KMS-11 (cell line): ENCODE measurements at regions not wholly inside any gene's neighbourhood (a gene's known extent, or its start where the extent isn't known, plus 50 kb on each side); places are given as distances from the start of the nearest gene placed in this dataset.

Source experiments
- H2AFZ ChIP-seq: fragments of 200-600 bp; sonication (generic); 2 replicates; pipeline ENCODE4 v1.6.1; 2016; ENCODE audit warnings: antibody characterized with exemption, mixed run types, low read depth
- H3K27ac ChIP-seq: fragments of 200-600 bp; sonication (generic); 2 replicates; pipeline ENCODE4 v1.6.1; 2016; ENCODE audit warnings: mild to moderate bottlenecking, mixed run types
- H3K27me3 ChIP-seq: fragments of 200-600 bp; sonication (generic); 2 replicates; pipeline ENCODE4 v1.6.1; 2017; ENCODE audit warnings: mild to moderate bottlenecking, low read depth, mixed run types, moderate library complexity; ENCODE audit not compliant: insufficient read depth
- H3K36me3 ChIP-seq: fragments of 200-600 bp; sonication (generic); 2 replicates; pipeline ENCODE4 v1.6.1; 2017; ENCODE audit warnings: mild to moderate bottlenecking, mixed run types; ENCODE audit not compliant: insufficient read depth
- H3K4me1 ChIP-seq: fragments of 200-600 bp; sonication (generic); 2 replicates; pipeline ENCODE4 v1.6.1; 2016; ENCODE audit warnings: mild to moderate bottlenecking, low read depth, mixed run types; ENCODE audit not compliant: poor library complexity, severe bottlenecking
- H3K4me2 ChIP-seq: fragments of 200-600 bp; sonication (generic); 2 replicates; pipeline ENCODE4 v1.7.0; 2016; ENCODE audit warnings: mild to moderate bottlenecking, mixed run types
- H3K4me3 ChIP-seq: fragments of 200-600 bp; sonication (generic); IDR thresholded peaks from 2 replicates; pipeline ENCODE4 v1.6.1; 2017; ENCODE audit warnings: low read depth, low read length, mixed read lengths; ENCODE audit not compliant: insufficient read depth
- H3K79me2 ChIP-seq: fragments of 200-600 bp; sonication (generic); 2 replicates; pipeline ENCODE4 v1.6.1; 2016; ENCODE audit warnings: low read depth, mixed run types; ENCODE audit not compliant: insufficient read depth
- H3K9ac ChIP-seq: fragments of 200-600 bp; sonication (generic); 2 replicates; pipeline ENCODE4 v1.6.1; 2016; ENCODE audit warnings: mild to moderate bottlenecking, mixed run types
- H4K20me1 ChIP-seq: fragments of 200-600 bp; sonication (generic); 2 replicates; pipeline ENCODE4 v1.6.1; 2016; ENCODE audit warnings: mild to moderate bottlenecking, mixed run types; ENCODE audit not compliant: insufficient read depth
- CTCF ChIP-seq: fragments of 200-600 bp; sonication (generic); conservative IDR thresholded peaks from 2 replicates; pipeline ENCODE4 v1.6.1; 2017; ENCODE audit warnings: low read depth, mild to moderate bottlenecking, antibody characterized with exemption, low read length, moderate library complexity, mixed read lengths

- Histone ChIP-seq H3K4me1 (peaks cover 23% of the 10 kb centered on the region), H3K4me2 (no peak overlapping the region), H4K20me1 (no peaks in the 10 kb centered on the region), H3K27me3 (no peaks in the 10 kb centered on the region), H3K36me3 (no peaks in the 10 kb centered on the region), H3K4me3 (no peak overlapping the region), H2AFZ (no peak overlapping the region), H3K79me2 (no peaks in the 10 kb centered on the region), H3K9ac (no peak overlapping the region), H3K27ac (no peak overlapping the region)
- no peak for TF ChIP-seq CTCF
Measured at GRCh38 chr2:236747925-236748324, 178.3 kb downstream of the ACKR3 start.

- H3K4me2 ChIP-seq, result no peak overlapping the region
- no peak overlapping the region for H3K27ac ChIP-seq
- H3K4me3 ChIP-seq, result no peak overlapping the region
Measured at GRCh38 chr2:236748385-236748784, 178.8 kb downstream of the ACKR3 start.

GRCh38 chr2:236748801-236749200 is 179.2 kb downstream of the ACKR3 start:
- no peak overlapping the region for H3K27ac ChIP-seq

More at GRCh38 chr2:236748385-236748784, 178.8 kb downstream of the ACKR3 start:
- H3K79me2 ChIP-seq, result no peaks in the 10 kb centered on the region
- no peak for TF ChIP-seq CTCF
- no peak overlapping the region for H3K9ac ChIP-seq
- H3K4me1 ChIP-seq, result peaks cover 18% of the 10 kb centered on the region
- no peaks in the 10 kb centered on the region for H3K27me3 ChIP-seq
- no peaks in the 10 kb centered on the region for H3K36me3 ChIP-seq
- no peak overlapping the region for H2AFZ ChIP-seq
- no peaks in the 10 kb centered on the region for H4K20me1 ChIP-seq

GRCh38 chr2:236749346-236749745 is 179.7 kb downstream of the ACKR3 start:
- no peaks in the 10 kb centered on the region for H3K79me2 ChIP-seq
- H3K4me2 ChIP-seq, result no peak overlapping the region
- no peaks in the 10 kb centered on the region for H4K20me1 ChIP-seq
- no peak overlapping the region for H3K4me3 ChIP-seq
- H3K27ac ChIP-seq, result no peak overlapping the region
- H3K36me3 ChIP-seq, result no peaks in the 10 kb centered on the region
- H2AFZ ChIP-seq, result no peak overlapping the region
- no peak overlapping the region for H3K9ac ChIP-seq
- no peak for TF ChIP-seq CTCF
- H3K4me1 ChIP-seq, result peaks cover 10% of the 10 kb centered on the region
- no peaks in the 10 kb centered on the region for H3K27me3 ChIP-seq

More at GRCh38 chr2:236748801-236749200, 179.2 kb downstream of the ACKR3 start:
- peaks cover 14% of the 10 kb centered on the region for H3K4me1 ChIP-seq
- H3K4me2 ChIP-seq, result no peak overlapping the region
- H3K27me3 ChIP-seq, result no peaks in the 10 kb centered on the region
- no peaks in the 10 kb centered on the region for H4K20me1 ChIP-seq
- H3K36me3 ChIP-seq, result no peaks in the 10 kb centered on the region
- no peak overlapping the region for H2AFZ ChIP-seq
- TF ChIP-seq CTCF, result no peak
- no peak overlapping the region for H3K9ac ChIP-seq
- no peaks in the 10 kb centered on the region for H3K79me2 ChIP-seq
- H3K4me3 ChIP-seq, result no peak overlapping the region
